ENCODE measurements at regions not wholly inside any gene's neighbourhood (a gene's known extent, or its start where the extent isn't known, plus 50 kb on each side); places are given as distances from the start of the nearest gene placed in this dataset.

- TF ChIP-seq, protein P1, sequence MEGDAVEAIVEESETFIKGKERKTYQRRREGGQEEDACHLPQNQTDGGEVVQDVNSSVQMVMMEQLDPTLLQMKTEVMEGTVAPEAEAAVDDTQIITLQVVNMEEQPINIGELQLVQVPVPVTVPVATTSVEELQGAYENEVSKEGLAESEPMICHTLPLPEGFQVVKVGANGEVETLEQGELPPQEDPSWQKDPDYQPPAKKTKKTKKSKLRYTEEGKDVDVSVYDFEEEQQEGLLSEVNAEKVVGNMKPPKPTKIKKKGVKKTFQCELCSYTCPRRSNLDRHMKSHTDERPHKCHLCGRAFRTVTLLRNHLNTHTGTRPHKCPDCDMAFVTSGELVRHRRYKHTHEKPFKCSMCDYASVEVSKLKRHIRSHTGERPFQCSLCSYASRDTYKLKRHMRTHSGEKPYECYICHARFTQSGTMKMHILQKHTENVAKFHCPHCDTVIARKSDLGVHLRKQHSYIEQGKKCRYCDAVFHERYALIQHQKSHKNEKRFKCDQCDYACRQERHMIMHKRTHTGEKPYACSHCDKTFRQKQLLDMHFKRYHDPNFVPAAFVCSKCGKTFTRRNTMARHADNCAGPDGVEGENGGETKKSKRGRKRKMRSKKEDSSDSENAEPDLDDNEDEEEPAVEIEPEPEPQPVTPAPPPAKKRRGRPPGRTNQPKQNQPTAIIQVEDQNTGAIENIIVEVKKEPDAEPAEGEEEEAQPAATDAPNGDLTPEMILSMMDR (optimal IDR thresholded peaks at IDR 0.05 in 1 of 3, IDR thresholded peaks at IDR 0.05 in 1 of 3, conservative IDR thresholded peaks at IDR 0.05 in 1 of 3; ENCODE audit: extremely low read depth in 1 of 3, insufficient read depth in 2 of 3, low read length in 3 of 3) = no peak
- TF ChIP-seq EZH2 (IDR thresholded peaks at IDR 0.05; ENCODE audit: low read length) = no peak
Observed at GRCh38 chr9:115980054-115980453, 173.5 kb upstream of the PAPPA start.
